ENCODE measurements at regions not wholly inside any gene's neighbourhood (a gene's known extent, or its start where the extent isn't known, plus 50 kb on each side); places are given as distances from the start of the nearest gene placed in this dataset.

DNA sequence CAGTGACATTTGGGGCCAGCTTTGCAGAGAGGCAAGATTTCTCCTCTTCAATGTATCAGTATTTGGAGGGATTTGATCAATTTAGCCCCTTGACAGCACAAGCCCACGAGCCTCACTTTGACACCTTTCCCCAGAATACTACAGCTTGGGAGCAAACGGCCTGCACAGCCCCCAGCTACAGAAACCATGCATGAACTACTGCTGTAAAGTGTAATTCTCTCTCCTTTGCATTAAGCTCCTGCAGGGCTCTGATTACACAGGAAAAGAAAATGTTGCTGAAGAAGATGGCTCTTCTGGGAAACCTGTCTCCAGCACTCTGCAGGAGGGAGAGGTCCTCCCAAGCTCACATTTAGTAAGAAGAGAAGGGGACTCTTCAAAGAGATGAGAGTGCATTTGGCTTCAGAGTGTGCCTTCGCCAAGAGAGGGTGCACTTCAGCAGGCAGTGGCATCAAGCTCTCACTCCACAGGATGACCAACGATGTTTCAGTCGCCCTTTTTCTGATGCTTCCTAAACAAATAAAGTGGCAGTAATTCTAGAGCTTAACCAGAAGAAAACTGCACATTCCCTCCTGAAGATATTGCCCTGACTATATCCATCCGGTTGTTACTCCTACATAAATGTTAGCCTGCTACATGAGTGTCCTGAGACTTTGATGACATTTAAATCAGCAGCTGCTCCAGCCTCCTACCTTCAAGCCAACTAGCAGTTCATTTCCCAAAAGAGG, 272.2 kb downstream of the AUH start (continued):
- TF ChIP-seq, protein P1, sequence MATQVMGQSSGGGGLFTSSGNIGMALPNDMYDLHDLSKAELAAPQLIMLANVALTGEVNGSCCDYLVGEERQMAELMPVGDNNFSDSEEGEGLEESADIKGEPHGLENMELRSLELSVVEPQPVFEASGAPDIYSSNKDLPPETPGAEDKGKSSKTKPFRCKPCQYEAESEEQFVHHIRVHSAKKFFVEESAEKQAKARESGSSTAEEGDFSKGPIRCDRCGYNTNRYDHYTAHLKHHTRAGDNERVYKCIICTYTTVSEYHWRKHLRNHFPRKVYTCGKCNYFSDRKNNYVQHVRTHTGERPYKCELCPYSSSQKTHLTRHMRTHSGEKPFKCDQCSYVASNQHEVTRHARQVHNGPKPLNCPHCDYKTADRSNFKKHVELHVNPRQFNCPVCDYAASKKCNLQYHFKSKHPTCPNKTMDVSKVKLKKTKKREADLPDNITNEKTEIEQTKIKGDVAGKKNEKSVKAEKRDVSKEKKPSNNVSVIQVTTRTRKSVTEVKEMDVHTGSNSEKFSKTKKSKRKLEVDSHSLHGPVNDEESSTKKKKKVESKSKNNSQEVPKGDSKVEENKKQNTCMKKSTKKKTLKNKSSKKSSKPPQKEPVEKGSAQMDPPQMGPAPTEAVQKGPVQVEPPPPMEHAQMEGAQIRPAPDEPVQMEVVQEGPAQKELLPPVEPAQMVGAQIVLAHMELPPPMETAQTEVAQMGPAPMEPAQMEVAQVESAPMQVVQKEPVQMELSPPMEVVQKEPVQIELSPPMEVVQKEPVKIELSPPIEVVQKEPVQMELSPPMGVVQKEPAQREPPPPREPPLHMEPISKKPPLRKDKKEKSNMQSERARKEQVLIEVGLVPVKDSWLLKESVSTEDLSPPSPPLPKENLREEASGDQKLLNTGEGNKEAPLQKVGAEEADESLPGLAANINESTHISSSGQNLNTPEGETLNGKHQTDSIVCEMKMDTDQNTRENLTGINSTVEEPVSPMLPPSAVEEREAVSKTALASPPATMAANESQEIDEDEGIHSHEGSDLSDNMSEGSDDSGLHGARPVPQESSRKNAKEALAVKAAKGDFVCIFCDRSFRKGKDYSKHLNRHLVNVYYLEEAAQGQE (IDR thresholded peaks at IDR 0.05; ENCODE audit: low read depth, low read length) = no peak
- TF ChIP-seq, protein P2, sequence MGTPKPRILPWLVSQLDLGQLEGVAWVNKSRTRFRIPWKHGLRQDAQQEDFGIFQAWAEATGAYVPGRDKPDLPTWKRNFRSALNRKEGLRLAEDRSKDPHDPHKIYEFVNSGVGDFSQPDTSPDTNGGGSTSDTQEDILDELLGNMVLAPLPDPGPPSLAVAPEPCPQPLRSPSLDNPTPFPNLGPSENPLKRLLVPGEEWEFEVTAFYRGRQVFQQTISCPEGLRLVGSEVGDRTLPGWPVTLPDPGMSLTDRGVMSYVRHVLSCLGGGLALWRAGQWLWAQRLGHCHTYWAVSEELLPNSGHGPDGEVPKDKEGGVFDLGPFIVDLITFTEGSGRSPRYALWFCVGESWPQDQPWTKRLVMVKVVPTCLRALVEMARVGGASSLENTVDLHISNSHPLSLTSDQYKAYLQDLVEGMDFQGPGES (IDR thresholded peaks at IDR 0.05; ENCODE audit: low read depth, low read length) = no peak
- TF ChIP-seq MEF2A (IDR thresholded peaks at IDR 0.05; ENCODE audit: borderline replicate concordance, low read depth) = no peak
- TF ChIP-seq GATA2 (CRISPR knock-in tag; IDR thresholded peaks at IDR 0.05) = no peak
- TF ChIP-seq SMC3 (IDR thresholded peaks at IDR 0.05; ENCODE audit: low read depth, low read length) = peak; percentile 50
- no peak for TF ChIP-seq JUND (IDR thresholded peaks at IDR 0.05)
- TF ChIP-seq FOSL2 (IDR thresholded peaks at IDR 0.05; ENCODE audit: borderline replicate concordance, low read depth) = no peak
- no peak for TF ChIP-seq NFIC (IDR thresholded peaks at IDR 0.05; ENCODE audit: borderline replicate concordance)

DNA sequence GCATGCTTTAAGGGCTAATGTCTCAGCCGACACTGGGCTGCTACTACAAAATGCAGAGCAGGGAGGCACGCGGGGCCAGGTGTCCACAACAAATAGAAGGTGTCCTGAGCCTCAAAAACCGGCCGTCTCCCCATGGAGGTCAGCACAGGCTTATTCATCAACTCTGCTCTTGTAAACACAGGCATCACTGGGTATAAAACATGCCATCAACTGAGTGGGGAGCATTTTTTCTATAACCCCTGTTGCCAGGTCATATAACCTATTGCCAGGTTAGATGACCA, 271.6 kb downstream of the AUH start:
- Histone ChIP-seq H3K27me3 (ENCODE audit: insufficient read depth) (no peaks in the 10 kb centered on the region), H3K79me2 (ENCODE audit: insufficient read depth) (no peaks in the 10 kb centered on the region), H3F3A (replicated peaks; ENCODE audit: insufficient read depth) (no peaks in the 10 kb centered on the region), H2AFZ (ENCODE audit: low read depth) (no peak overlapping the region), H3K9ac (no peak overlapping the region), H3K4me2 (no peak overlapping the region), H4K20me1 (ENCODE audit: insufficient read depth) (no peaks in the 10 kb centered on the region), H3K27ac (ENCODE audit: low read depth in 2 of 2, low read length in 1 of 2) (no peak overlapping the region), H3K36me3 (replicated peaks in 1 of 2; ENCODE audit: control insufficient read depth in 1 of 2, insufficient read depth in 2 of 2, low read length in 1 of 2) (no peaks in the 10 kb centered on the region), H3K9me2 (no peaks in the 10 kb centered on the region), H3K9me3 (no peaks in the 10 kb centered on the region), H3K4me1 (ENCODE audit: control insufficient read depth in 1 of 2, insufficient read depth in 2 of 2, low read depth in 1 of 2, low read length in 1 of 2) (no peaks in the 10 kb centered on the region; a peak in 1 of 4 replicates), H3K4me3 (ENCODE audit: low read depth in 2 of 2, low read length in 1 of 2) (no peak overlapping the region)
- ChIA-PET POLR2A (interaction anchor here (0.9 kb wide), 1 partner anchor 17 kb away, joined by 6 read pairs; no protein-coding TSS in a partner anchor), CTCF (interaction anchor here (1.2 to 1.4 kb wide), 2 partner anchors 57 to 102 kb away, joined by 3 read pairs; no protein-coding TSS in a partner anchor)
- 77% methylated on average over 5 of the region's 5 CpGs for WGBS (ENCODE audit: low lambda C conversion rate)
- DNase-seq = no peak
- no peak for TF ChIP-seq POLR2AphosphoS5 (IDR thresholded peaks at IDR 0.05; ENCODE audit: low read depth, low read length)
- no peak for TF ChIP-seq MEF2A (IDR thresholded peaks at IDR 0.05; ENCODE audit: borderline replicate concordance, low read depth)
- TF ChIP-seq, protein P3, sequence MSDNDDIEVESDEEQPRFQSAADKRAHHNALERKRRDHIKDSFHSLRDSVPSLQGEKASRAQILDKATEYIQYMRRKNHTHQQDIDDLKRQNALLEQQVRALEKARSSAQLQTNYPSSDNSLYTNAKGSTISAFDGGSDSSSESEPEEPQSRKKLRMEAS (IDR thresholded peaks at IDR 0.05; ENCODE audit: low read depth) = no peak
- no peak for TF ChIP-seq RCOR1 (IDR thresholded peaks at IDR 0.05; ENCODE audit: low read length)
- TF ChIP-seq, protein P4, sequence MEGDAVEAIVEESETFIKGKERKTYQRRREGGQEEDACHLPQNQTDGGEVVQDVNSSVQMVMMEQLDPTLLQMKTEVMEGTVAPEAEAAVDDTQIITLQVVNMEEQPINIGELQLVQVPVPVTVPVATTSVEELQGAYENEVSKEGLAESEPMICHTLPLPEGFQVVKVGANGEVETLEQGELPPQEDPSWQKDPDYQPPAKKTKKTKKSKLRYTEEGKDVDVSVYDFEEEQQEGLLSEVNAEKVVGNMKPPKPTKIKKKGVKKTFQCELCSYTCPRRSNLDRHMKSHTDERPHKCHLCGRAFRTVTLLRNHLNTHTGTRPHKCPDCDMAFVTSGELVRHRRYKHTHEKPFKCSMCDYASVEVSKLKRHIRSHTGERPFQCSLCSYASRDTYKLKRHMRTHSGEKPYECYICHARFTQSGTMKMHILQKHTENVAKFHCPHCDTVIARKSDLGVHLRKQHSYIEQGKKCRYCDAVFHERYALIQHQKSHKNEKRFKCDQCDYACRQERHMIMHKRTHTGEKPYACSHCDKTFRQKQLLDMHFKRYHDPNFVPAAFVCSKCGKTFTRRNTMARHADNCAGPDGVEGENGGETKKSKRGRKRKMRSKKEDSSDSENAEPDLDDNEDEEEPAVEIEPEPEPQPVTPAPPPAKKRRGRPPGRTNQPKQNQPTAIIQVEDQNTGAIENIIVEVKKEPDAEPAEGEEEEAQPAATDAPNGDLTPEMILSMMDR (IDR thresholded peaks at IDR 0.05) = no peak
- TF ChIP-seq JUND (IDR thresholded peaks at IDR 0.05) = no peak
- TF ChIP-seq RAD21 (IDR thresholded peaks at IDR 0.05; ENCODE audit: low read length) = no peak
- TF ChIP-seq NRF1 (IDR thresholded peaks at IDR 0.05; ENCODE audit: low read depth, low read length) = no peak
- TF ChIP-seq, protein P1 (IDR thresholded peaks at IDR 0.05; ENCODE audit: low read depth, low read length) = no peak
- TF ChIP-seq GABPA (IDR thresholded peaks at IDR 0.05; ENCODE audit: low read depth) = no peak
- TF ChIP-seq TCF12 (IDR thresholded peaks at IDR 0.05) = no peak
- no peak for TF ChIP-seq GATA2 (CRISPR knock-in tag; IDR thresholded peaks at IDR 0.05)
- TF ChIP-seq, protein P5, sequence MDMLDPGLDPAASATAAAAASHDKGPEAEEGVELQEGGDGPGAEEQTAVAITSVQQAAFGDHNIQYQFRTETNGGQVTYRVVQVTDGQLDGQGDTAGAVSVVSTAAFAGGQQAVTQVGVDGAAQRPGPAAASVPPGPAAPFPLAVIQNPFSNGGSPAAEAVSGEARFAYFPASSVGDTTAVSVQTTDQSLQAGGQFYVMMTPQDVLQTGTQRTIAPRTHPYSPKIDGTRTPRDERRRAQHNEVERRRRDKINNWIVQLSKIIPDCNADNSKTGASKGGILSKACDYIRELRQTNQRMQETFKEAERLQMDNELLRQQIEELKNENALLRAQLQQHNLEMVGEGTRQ (IDR thresholded peaks at IDR 0.05; ENCODE audit: borderline replicate concordance, low read depth, low read length) = no peak
- TF ChIP-seq CHD2 (IDR thresholded peaks at IDR 0.05; ENCODE audit: low read length, partially characterized antibody) = no peak
- no peak for TF ChIP-seq EP300 (IDR thresholded peaks at IDR 0.05; ENCODE audit: borderline replicate concordance in 1 of 2, low read depth in 1 of 2, low read length in 1 of 2)
- no peak for TF ChIP-seq RFX5 (IDR thresholded peaks at IDR 0.05; ENCODE audit: low read length)
